DOHH2 (cell line): ENCODE measurements at regions not wholly inside any gene's neighbourhood (a gene's known extent, or its start where the extent isn't known, plus 50 kb on each side); places are given as distances from the start of the nearest gene placed in this dataset.

ENCODE experiments used
- EZH2phosphoT487 ChIP-seq: fragments of 200-600 bp; sonication (generic); IDR thresholded peaks from 2 replicates; pipeline ENCODE4 v1.6.1; 2017; ENCODE audit warnings: borderline replicate concordance, mild to moderate bottlenecking, antibody characterized with exemption, low read length, moderate library complexity, mixed read lengths
- TF ChIP-seq, protein P1 (sequence below): fragments of 200-600 bp; sonication (generic); IDR thresholded peaks from one replicate; pipeline ENCODE4 v1.5.1; 2014; ENCODE audit warnings: antibody characterized with exemption, mild to moderate bottlenecking, low read depth, low read length; ENCODE audit not compliant: poor library complexity, severe bottlenecking

DNA sequence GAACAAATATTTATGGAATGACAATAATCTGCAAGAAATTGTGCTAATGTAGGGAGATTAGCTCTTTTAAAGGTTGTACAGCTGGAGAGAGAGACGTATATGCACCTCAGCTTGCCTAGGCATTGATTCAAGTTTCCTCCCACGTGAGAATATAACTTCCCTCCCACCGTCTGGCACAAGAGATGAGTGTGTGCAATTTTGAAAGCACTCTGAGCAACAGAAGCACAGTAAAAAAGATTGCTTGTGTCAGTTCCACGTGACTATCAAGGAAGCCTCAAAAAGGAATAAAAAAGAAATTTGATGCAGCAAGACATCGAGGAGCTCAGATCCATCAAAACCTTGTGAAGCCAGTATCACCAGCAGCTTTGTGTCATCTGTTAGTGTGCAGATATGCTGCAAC lies 435.3 kb downstream of the TUSC7 start:
- TF ChIP-seq, protein P1, sequence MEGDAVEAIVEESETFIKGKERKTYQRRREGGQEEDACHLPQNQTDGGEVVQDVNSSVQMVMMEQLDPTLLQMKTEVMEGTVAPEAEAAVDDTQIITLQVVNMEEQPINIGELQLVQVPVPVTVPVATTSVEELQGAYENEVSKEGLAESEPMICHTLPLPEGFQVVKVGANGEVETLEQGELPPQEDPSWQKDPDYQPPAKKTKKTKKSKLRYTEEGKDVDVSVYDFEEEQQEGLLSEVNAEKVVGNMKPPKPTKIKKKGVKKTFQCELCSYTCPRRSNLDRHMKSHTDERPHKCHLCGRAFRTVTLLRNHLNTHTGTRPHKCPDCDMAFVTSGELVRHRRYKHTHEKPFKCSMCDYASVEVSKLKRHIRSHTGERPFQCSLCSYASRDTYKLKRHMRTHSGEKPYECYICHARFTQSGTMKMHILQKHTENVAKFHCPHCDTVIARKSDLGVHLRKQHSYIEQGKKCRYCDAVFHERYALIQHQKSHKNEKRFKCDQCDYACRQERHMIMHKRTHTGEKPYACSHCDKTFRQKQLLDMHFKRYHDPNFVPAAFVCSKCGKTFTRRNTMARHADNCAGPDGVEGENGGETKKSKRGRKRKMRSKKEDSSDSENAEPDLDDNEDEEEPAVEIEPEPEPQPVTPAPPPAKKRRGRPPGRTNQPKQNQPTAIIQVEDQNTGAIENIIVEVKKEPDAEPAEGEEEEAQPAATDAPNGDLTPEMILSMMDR: no peak
- TF ChIP-seq EZH2phosphoT487: no peak
